Vagina (tissue), 2 donors: ENCODE measurements at regions not wholly inside any gene's neighbourhood (a gene's known extent, or its start where the extent isn't known, plus 50 kb on each side); places are given as distances from the start of the nearest gene placed in this dataset.

Experiments
- CTCF ChIP-seq, 3 experiments: fragments of 450-650 bp in 2 of 3; fragments of 200-600 bp in 1 of 3; sonication (generic) in 1 of 3; IDR thresholded peaks; one replicate each; pipeline ENCODE4 v1.5.1; 2017 to 2019; ENCODE audit warnings: antibody characterized with exemption in 3 of 3, mild to moderate bottlenecking in 2 of 3, moderate library complexity in 2 of 3
- POLR2A ChIP-seq, 2 donors: fragments of 450-650 bp; IDR thresholded peaks; one replicate each; pipeline ENCODE4 v1.6.1; 2017; ENCODE audit warnings: antibody characterized with exemption in 2 of 2, mild to moderate bottlenecking in 2 of 2, moderate library complexity in 2 of 2
- POLR2AphosphoS5 ChIP-seq, 2 donors: sonication (generic); formaldehyde crosslinking; IDR thresholded peaks; one replicate each; pipeline ENCODE4 v1.9.0; 2017; ENCODE audit warnings: antibody characterized with exemption in 2 of 2, mild to moderate bottlenecking in 2 of 2, low read depth in 1 of 2; ENCODE audit not compliant: insufficient read depth in 1 of 2

- TF ChIP-seq POLR2AphosphoS5 (IDR thresholded peaks at IDR 0.05; ENCODE audit: insufficient read depth in 1 of 2, low read depth in 1 of 2) (no peak), CTCF (IDR thresholded peaks at IDR 0.05) (no peak), POLR2A (IDR thresholded peaks at IDR 0.05) (no peak)
These were observed 154.6 kb upstream of the TSHZ2 start for GRCh38 chr20:52817511-52817910.
